Fibroblast of lung (primary cell): ENCODE measurements at regions not wholly inside any gene's neighbourhood (a gene's known extent, or its start where the extent isn't known, plus 50 kb on each side); places are given as distances from the start of the nearest gene placed in this dataset.

Source experiments
- CTCF ChIP-seq, 2 donors: IDR thresholded peaks in 1 of 2; conservative IDR thresholded peaks in 1 of 2; 1 replicate in 1 of 2; 2 replicates in 1 of 2; pipeline ENCODE4 v1.5.1; 2011 to 2012; ENCODE audit warnings: low read length in 2 of 2, control low read depth in 1 of 2, inconsistent platforms in 1 of 2, low read depth in 1 of 2, mild to moderate bottlenecking in 1 of 2
- EZH2 ChIP-seq: IDR thresholded peaks from 2 replicates; pipeline ENCODE4 v1.5.1; 2012; ENCODE audit warnings: low read length, control low read depth, mild to moderate bottlenecking; ENCODE audit errors: missing control alignments

- TF ChIP-seq CTCF (conservative IDR thresholded peaks at IDR 0.05 in 1 of 2, IDR thresholded peaks at IDR 0.05 in 1 of 2; ENCODE audit: low read depth in 1 of 2, low read length in 2 of 2) (no peak), EZH2 (no peak)
These were observed 147.6 kb upstream of the DIPK2B start for GRCh38 chrX:45348296-45348695.
